ENCODE measurements at regions not wholly inside any gene's neighbourhood (a gene's known extent, or its start where the extent isn't known, plus 50 kb on each side); places are given as distances from the start of the nearest gene placed in this dataset.

GRCh38 chr6:97913721-97914120, 630.7 kb upstream of the MMS22L start:
- Histone ChIP-seq H3K27me3 (ENCODE audit: insufficient read depth, low read length) (0 out of 2 replicates have a peak, but pooled peaks cover 2% of the 10 kb centered on the region), H3K4me3 (replicated peaks in 1 of 2; ENCODE audit: low read depth in 1 of 2, low read length in 2 of 2) (no peak overlapping the region), H4K20me1 (ENCODE audit: insufficient read depth) (no peaks in the 10 kb centered on the region), H3K4me1 (ENCODE audit: control insufficient read depth in 1 of 2, insufficient read depth in 2 of 2, low read length in 2 of 2) (no peaks in the 10 kb centered on the region), H3K36me3 (ENCODE audit: control insufficient read depth in 1 of 2, insufficient read depth in 2 of 2, low read length in 2 of 2) (no peaks in the 10 kb centered on the region), H3K27ac (ENCODE audit: low read depth, low read length) (no peak overlapping the region), H2AFZ (ENCODE audit: low read depth, low read length, poor library complexity, severe bottlenecking) (no peak overlapping the region), H3K9me3 (ENCODE audit: control insufficient read depth in 1 of 2, insufficient read depth in 1 of 2, low read depth in 1 of 2, low read length in 2 of 2) (no peaks in the 10 kb centered on the region), H3K9ac (ENCODE audit: low read length) (no peak overlapping the region), H3K79me2 (ENCODE audit: insufficient read depth, low read length) (no peaks in the 10 kb centered on the region), H3K4me2 (ENCODE audit: low read length) (no peak overlapping the region), H3K9me2 (ENCODE audit: insufficient read depth) (no peaks in the 10 kb centered on the region)
- ATAC-seq (no peak), DNase-seq (ENCODE audit: low read depth, low spot score) (no peak)
- ChIA-PET RAD21 (ENCODE audit: low non-redundant PET in 1 of 2, low total read pairs in 2 of 2, uncharacterized antibody in 2 of 2, unreplicated experiment in 2 of 2) (no interaction called here), CTCF (no interaction called here), POLR2A (no interaction called here)
- BruUV-seq (replicated peaks), result no TSS peak
- TF ChIP-seq FOSL1 (IDR thresholded peaks at IDR 0.05; ENCODE audit: low read depth) (no peak), ZNF274 (IDR thresholded peaks at IDR 0.05; ENCODE audit: low read depth, low read length) (no peak)
- intact Hi-C loops (cut with micrococcal nuclease), result no loop called here

GRCh38 chr6:97914912-97915311, 631.9 kb upstream of the MMS22L start:
- no peak overlapping the region for H3K4me3 ChIP-seq (replicated peaks in 1 of 2; ENCODE audit: low read depth in 1 of 2, low read length in 2 of 2)
- no peaks in the 10 kb centered on the region for H3K36me3 ChIP-seq (ENCODE audit: control insufficient read depth in 1 of 2, insufficient read depth in 2 of 2, low read length in 2 of 2)
- ATAC-seq (no peak), DNase-seq (ENCODE audit: low read depth, low spot score) (no peak)
- no peaks in the 10 kb centered on the region for H3K9me3 ChIP-seq (ENCODE audit: control insufficient read depth in 1 of 2, insufficient read depth in 1 of 2, low read depth in 1 of 2, low read length in 2 of 2)
- CTCF ChIA-PET, result no interaction called here
- H3K9me2 ChIP-seq (ENCODE audit: insufficient read depth), result no peaks in the 10 kb centered on the region
- POLR2A ChIA-PET, result no interaction called here
- no peaks in the 10 kb centered on the region for H4K20me1 ChIP-seq (ENCODE audit: insufficient read depth)
- no peak overlapping the region for H2AFZ ChIP-seq (ENCODE audit: low read depth, low read length, poor library complexity, severe bottlenecking)
- TF ChIP-seq REST (IDR thresholded peaks at IDR 0.05; ENCODE audit: low read depth) (no peak), ZNF274 (IDR thresholded peaks at IDR 0.05; ENCODE audit: low read depth, low read length) (no peak), EZH2 (IDR thresholded peaks at IDR 0.05) (no peak), CTCF (IDR thresholded peaks at IDR 0.05 in 2 of 3, conservative IDR thresholded peaks at IDR 0.05 in 1 of 3; ENCODE audit: borderline replicate concordance in 1 of 3, insufficient read depth in 1 of 3, low read depth in 2 of 3, low read length in 2 of 3) (no peak), CBX3 (IDR thresholded peaks at IDR 0.05; ENCODE audit: low read depth) (no peak), POLR2AphosphoS5 (IDR thresholded peaks at IDR 0.05; ENCODE audit: low read depth, low read length) (no peak), FOSL1 (IDR thresholded peaks at IDR 0.05; ENCODE audit: low read depth) (no peak), ATF3 (IDR thresholded peaks at IDR 0.05) (no peak), SIN3A (IDR thresholded peaks at IDR 0.05; ENCODE audit: low read depth) (no peak), TCF7L2 (IDR thresholded peaks at IDR 0.05; ENCODE audit: borderline replicate concordance, extremely low read depth, insufficient read depth, insufficient read length) (no peak)
- intact Hi-C loops (cut with micrococcal nuclease), result no loop called here
- H3K79me2 ChIP-seq (ENCODE audit: insufficient read depth, low read length), result no peaks in the 10 kb centered on the region
- 0 out of 2 replicates have a peak, but pooled peaks cover 9% of the 10 kb centered on the region for H3K27me3 ChIP-seq (ENCODE audit: insufficient read depth, low read length)
- RAD21 ChIA-PET (ENCODE audit: low non-redundant PET in 1 of 2, low total read pairs in 2 of 2, uncharacterized antibody in 2 of 2, unreplicated experiment in 2 of 2), result no interaction called here
- no peak overlapping the region for H3K9ac ChIP-seq (ENCODE audit: low read length)
- no peak overlapping the region for H3K27ac ChIP-seq (ENCODE audit: low read depth, low read length)
- H3K4me2 ChIP-seq (ENCODE audit: low read length), result no peak overlapping the region
- BruUV-seq (replicated peaks), result no TSS peak
- H3K4me1 ChIP-seq (ENCODE audit: control insufficient read depth in 1 of 2, insufficient read depth in 2 of 2, low read length in 2 of 2), result no peaks in the 10 kb centered on the region

Data from HCT116 (cell line).